GM21717 (cell line): ENCODE measurements at regions not wholly inside any gene's neighbourhood (a gene's known extent, or its start where the extent isn't known, plus 50 kb on each side); places are given as distances from the start of the nearest gene placed in this dataset.
"Not testable (repeated sequence)": the region's sequence is repeated elsewhere in the genome, so short reads cannot be mapped to it uniquely, and the experiment has no call there.

ENCODE experiments used
- ATAC-seq: cut with Tn5 transposase; IDR thresholded peaks from one replicate; pipeline ENCODE4 v1.9.1; 2021; ENCODE audit warnings: mild to moderate bottlenecking, moderate library complexity; ENCODE audit not compliant: unreplicated experiment

DNA sequence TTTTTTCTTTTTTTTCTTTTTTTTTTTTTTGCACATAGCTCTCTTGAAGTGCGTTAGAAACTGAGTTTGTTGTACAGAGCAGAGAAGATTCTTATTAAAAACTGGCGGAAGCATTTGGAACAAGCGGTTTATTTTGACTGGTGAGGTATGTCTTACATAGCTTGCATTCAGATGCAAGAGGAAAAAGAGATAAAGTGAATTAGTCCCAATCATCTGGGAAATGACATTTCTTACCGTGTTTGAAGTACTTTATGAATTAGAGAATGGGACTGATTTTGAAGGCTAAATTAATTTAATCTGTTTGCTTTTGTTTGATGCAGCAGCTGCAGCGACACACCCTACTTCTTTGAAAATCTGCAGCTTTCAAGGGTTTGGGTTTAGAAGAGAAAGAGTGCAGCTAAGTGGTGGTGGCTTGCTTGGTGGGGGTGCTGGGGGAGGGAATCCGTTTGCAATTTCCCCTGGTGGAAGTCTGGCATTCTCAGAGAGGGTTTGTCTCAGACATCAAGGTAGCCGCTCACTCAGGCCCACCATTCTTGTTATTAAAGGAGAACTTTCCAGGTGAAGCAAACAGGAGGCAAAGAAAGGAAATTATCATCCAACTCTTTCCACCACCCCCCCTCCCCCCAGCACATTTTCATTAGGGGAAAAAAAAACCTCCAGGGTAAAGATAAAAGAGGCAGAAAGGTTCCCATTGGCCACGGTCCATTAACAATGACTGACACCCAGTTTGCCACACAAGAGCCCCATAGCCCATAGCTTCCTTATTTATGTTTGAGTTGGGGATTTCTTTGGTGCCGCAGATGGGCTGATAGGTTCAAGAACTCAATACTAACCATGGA lies 231.7 kb downstream of the SKIDA1 start:
- ATAC-seq, result no peak

GRCh38 chr10:21292763-21293517 lies 232.5 kb downstream of the SKIDA1 start:
- ATAC-seq, result no peak

DNA sequence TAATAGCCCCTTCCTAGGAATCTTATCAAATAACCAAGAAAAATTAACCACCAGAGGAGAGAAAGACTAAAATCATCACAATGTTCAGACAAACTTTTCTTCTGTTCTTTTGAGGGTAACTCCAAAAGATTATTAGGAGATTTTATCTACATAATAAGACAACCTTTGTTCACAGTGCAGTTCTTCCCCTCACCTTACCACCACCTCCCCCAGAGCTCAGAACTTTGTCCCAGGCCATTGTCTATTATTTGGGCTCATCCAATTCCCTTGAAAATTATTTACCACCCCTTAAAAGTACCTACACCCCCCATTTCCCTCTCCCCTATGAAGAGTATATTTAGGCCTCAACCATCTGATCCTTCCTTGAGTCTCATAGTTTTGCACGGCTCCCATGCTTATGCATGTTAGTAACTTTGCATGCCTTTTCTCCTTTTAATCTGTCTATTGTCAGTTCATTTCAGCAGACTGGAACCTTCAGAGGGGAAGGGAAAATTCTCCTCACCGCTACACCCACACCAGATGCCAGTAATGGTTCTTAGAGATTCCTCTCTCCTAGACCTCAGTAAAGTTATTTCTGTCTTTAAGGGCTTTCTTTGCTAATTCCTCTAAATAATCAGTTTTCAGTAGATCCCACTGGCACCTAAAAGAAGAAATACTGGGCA lies 234.9 kb downstream of the SKIDA1 start:
- ATAC-seq, result no peak

DNA sequence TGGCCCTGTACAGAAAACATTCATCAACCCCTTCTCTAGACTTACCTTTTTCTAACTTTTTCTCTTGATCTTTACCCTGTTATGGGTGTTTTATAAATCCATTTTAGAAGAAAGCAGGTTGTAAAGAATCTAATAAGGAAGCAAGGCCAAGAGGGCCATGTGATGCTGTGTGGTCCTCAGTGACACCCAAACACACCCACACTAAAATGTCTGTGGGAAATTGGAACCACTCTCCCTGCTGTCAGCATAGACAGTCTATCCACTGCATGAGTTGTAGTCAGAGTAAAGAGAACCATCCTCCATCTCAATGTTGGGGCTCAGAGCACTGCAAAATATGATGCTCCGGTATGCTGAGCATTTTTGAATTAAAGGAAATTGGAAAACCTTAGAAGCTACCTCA lies 235.5 kb downstream of the SKIDA1 start:
- ATAC-seq, result no peak

DNA sequence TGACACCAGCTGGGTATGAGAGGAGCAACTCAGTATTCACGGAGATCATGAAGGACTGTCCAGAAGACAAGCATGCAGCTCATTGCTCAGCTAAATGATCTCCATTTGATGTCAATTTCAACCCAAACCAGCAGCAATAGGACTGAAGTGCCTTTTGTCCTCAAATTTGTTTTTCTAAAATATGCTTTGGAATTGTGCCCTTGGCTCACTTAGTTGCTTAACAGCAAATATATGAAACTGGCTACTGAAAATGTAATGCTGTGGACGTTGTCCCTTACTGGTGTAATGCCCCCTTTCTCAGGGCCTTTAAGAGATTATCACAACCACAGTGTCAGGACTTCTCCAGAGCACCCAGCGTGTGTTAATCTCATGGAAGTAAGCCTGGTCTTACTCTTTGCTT lies 236.2 kb downstream of the SKIDA1 start:
- ATAC-seq, result no peak

GRCh38 chr10:21285742-21286331 lies 239.6 kb downstream of the SKIDA1 start:
- no peak for ATAC-seq

- ATAC-seq, result no peak
Measured at GRCh38 chr10:21285207-21285606, 240.3 kb downstream of the SKIDA1 start.

GRCh38 chr10:21284301-21284700 lies 241.2 kb downstream of the SKIDA1 start:
- ATAC-seq, result no peak

DNA sequence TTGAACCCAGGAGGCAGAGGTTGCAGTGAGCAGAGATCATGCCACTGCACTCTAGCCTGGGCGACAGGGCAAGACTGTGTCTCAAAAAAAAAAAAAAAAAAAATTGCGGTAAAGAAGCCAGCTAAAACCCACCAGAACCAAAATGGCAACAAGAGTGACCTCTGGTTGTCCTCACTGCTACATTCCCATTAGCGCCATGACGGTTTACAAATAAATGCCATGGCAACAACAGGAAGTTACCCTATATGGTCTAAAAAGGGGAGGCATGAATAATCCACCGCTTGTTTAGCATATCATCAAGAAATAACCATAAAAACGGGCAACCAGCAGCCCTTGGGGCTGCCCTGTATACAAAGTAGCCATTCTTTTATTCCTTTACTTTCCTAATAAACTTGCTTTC lies 242.4 kb downstream of the SKIDA1 start:
- not testable (repeated sequence) for ATAC-seq

DNA sequence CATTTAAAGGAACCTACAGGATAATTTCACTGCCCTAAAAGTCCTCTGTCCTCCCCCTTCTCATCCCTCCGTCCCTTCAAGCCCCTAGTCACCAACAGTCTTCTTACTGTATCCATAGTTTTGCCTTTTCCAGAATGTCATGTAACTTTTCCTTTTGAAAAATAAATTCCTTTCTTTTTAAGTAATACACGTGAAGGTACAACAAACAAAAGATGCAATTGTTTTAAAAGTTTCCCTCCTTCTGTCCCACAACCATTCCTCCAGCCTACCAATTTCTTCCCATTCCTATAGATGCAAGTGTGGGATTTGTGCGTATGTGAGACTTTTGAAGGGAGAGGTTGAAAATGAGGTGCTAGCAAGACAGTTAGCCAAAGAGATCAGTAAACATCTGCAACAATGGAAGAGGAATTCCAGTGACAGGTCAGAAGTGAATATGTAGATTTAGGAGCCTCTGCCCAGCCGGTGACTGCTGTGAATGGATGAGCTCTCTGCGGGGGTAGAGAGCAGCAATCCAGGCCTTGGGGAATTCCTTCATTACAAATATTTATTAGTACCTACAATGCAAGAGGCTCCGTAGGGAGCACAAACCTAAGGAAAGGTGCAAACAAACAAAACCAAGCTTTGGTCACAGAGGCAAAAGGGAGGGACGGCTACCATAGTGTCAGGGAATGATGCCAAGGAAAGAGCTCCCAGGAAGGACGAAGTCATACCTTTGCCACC lies 243.6 kb downstream of the SKIDA1 start:
- ATAC-seq, result no peak

DNA sequence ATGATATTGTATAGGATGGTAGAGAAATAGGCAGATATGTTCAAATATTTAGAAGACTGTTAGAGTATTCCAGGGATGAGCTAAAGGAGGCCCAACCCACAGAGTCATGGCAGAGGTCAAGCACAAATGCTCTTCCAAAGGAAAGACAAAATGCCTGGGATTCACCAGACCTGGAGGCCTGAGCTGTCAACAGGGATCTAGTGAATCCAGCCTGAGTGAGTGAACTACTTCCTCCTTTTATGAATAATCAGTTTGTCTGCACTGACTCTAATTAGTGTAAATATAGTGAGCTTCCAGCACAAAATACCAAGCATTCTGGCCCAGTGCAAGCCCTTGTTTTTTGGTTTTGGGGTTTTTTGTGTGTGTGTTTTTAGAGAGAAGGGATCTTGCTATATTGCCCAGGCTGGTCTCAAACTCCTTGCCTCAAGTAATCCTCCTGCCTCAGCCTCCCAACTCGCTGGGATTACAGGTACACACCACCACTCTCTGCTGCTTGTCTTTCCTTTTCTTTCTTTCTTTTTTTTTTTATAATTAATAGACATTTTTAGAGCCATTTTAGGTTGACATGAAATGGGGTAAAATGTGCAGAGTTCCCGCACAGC lies 244.4 kb downstream of the SKIDA1 start:
- no peak for ATAC-seq

DNA sequence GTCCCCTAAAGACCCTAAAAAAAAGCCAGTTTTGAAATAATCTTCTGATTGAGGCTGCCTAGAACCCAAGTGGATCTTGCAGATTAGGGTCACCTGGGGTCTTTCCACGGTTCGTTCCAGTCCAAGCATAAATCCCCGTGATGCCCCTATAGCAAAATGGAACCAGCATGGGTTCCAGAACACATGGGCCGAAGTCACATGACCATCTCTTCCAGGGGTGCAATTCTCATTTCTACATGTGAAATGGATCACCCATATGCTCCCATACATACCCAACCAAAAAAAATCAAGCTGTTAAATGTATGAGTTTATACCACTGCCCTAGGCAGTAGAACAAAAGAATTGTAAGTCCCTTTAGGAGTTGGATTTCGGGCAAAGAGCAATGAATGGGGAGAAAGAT lies 245.4 kb downstream of the SKIDA1 start:
- ATAC-seq, result no peak

DNA sequence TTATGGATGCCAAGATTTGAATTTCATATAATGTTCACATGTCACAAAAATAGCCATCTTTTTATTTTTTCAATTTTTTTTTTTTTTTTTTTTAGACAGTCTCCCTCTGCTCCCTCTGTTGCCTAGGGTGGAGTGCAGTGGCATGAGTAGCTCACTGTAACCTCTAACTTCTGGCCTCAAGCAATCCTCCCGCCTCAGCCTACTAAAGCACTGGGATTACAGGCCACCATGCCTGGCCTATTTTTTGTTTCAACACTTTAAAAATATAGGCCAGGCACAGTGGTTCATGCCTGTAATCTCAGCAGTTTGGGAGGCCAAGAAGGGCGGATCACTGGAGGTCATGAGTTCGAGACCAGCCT lies 246.3 kb downstream of the SKIDA1 start:
- no peak for ATAC-seq

- peak; percentile 87 for ATAC-seq
Measured at GRCh38 chr10:21278491-21279216, 246.8 kb downstream of the SKIDA1 start.

DNA sequence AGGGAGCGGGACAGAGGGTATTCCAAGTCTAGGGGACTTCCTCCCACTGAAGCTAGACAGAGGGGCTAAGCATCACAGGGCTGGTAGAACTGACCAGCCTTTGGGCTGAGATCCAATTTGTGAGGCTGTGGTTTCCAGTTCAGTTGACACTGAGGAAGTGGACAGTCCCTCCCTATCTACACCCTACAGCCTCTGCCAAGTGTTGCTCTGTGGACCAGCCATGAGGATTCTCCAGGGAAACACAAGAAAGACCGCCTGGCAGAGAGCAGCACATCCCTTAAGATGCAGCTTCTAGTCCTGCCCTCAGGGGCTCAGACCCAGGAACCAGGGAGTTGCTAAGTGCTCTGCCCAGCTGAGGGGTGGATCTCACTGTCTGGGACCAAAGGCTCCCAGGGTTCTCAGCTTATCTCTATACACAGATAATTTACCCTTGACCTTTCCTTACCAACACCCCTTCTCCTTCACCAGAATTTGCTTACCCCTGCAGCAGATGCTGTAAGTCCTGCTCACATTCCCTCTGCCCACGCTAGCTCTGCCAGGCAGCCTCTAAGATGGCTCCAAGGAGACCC lies 252.0 kb downstream of the SKIDA1 start:
- no peak for ATAC-seq

- ATAC-seq, result no peak
Measured at GRCh38 chr10:21272643-21273399, 252.7 kb downstream of the SKIDA1 start.

DNA sequence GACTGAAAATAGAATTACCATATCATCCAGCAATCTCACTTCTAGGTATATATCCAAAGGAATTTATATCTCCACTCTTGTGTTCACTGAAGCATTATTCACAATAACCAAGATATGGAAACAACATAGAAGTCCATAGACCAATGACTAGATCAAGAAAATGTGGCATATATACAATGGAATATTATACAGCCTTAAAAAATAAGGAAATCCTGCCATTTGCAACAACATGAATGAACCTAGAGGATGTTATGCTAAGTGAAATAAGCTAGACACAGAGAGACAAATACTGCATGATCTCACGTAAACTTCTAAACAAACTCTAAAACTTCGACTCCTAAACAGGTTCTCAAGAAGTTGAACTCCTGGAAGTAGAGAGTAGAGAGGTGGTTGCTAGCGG lies 254.5 kb downstream of the SKIDA1 start:
- no peak for ATAC-seq

- ATAC-seq, result no peak
Measured at GRCh38 chr10:21269289-21269688, 256.2 kb downstream of the SKIDA1 start.

- no peak for ATAC-seq
Measured at GRCh38 chr10:21265622-21266021, 259.9 kb downstream of the SKIDA1 start.
